Neural cell (in vitro differentiated cells): ENCODE measurements at regions not wholly inside any gene's neighbourhood (a gene's known extent, or its start where the extent isn't known, plus 50 kb on each side); places are given as distances from the start of the nearest gene placed in this dataset.
"Not testable (repeated sequence)": the region's sequence is repeated elsewhere in the genome, so short reads cannot be mapped to it uniquely, and the experiment has no call there.

ENCODE experiments used
- H2AFZ ChIP-seq: fragments of 200-600, 300-800 bp; sonication (generic), shearing (Covaris generic); 2 replicates; pipeline ENCODE4 v1.6.0; 2014; ENCODE audit warnings: low read depth, mild to moderate bottlenecking, antibody characterized with exemption, low read length, moderate library complexity
- H3F3A ChIP-seq: fragments of 200-600 bp; shearing (Covaris generic); 2 replicates; pipeline ENCODE4 v1.6.1; 2016; ENCODE audit warnings: mild to moderate bottlenecking, moderate library complexity, mixed read lengths, antibody characterized with exemption, low read length; ENCODE audit not compliant: insufficient read depth, poor library complexity, severe bottlenecking
- H3K27ac ChIP-seq: fragments of 200-600, 300-800 bp; sonication (generic), shearing (Covaris generic); 2 replicates; pipeline ENCODE4 v1.5.1; 2014; ENCODE audit warnings: mild to moderate bottlenecking, low read length, moderate library complexity
- H3K27me3 ChIP-seq: fragments of 300-800, 200-600 bp; sonication (generic), shearing (Covaris generic); 2 replicates; pipeline ENCODE4 v1.6.0; 2014; ENCODE audit warnings: mild to moderate bottlenecking, low read depth, low read length, moderate library complexity; ENCODE audit not compliant: insufficient read depth
- H3K36me3 ChIP-seq: fragments of 300-800, 200-600 bp; sonication (generic), shearing (Covaris generic); 2 replicates; pipeline ENCODE4 v1.5.1; 2014; ENCODE audit warnings: mild to moderate bottlenecking, antibody characterized with exemption, low read length, moderate library complexity; ENCODE audit not compliant: insufficient read depth
- H3K4me2 ChIP-seq: fragments of 300-800, 200-600 bp; sonication (generic), shearing (Covaris generic); 2 replicates; pipeline ENCODE4 v1.6.0; 2014; ENCODE audit warnings: mild to moderate bottlenecking, low read length
- H3K4me3 ChIP-seq: fragments of 300-800, 200-600 bp; sonication (generic), shearing (Covaris generic); 2 replicates; pipeline ENCODE4 v1.5.1; 2014; ENCODE audit warnings: mild to moderate bottlenecking, low read length, moderate library complexity
- H3K79me2 ChIP-seq: fragments of 200-600 bp; shearing (Covaris generic); replicated peaks from 2 replicates; pipeline ENCODE4 v1.6.0; 2014; ENCODE audit warnings: mild to moderate bottlenecking, low read length, moderate library complexity; ENCODE audit not compliant: insufficient read depth
- H3K9ac ChIP-seq: fragments of 300-800, 200-600 bp; sonication (generic), shearing (Covaris generic); 2 replicates; pipeline ENCODE4 v1.6.1; 2016; ENCODE audit warnings: mild to moderate bottlenecking, low read length, mixed read lengths
- H3K9me2 ChIP-seq: fragments of 200-600 bp; shearing (Covaris generic); 2 replicates; pipeline ENCODE4 v1.6.1; 2016; ENCODE audit warnings: mild to moderate bottlenecking, low read length, mixed read lengths; ENCODE audit not compliant: insufficient read depth
- H3K9me3 ChIP-seq: fragments of 200-600, 300-800 bp; sonication (generic), shearing (Covaris generic); 2 replicates; pipeline ENCODE4 v1.6.1; 2016; ENCODE audit warnings: mild to moderate bottlenecking, mixed run types, low read length, moderate library complexity, mixed read lengths
- H4K20me1 ChIP-seq: fragments of 200-600 bp; shearing (Covaris generic); 2 replicates; pipeline ENCODE4 v1.6.1; 2016; ENCODE audit warnings: mild to moderate bottlenecking, mixed run types; ENCODE audit not compliant: insufficient read depth
- CTCF ChIP-seq: fragments of 450-650 bp; IDR thresholded peaks from 2 replicates; pipeline ENCODE4 v1.5.1; 2014; ENCODE audit warnings: antibody characterized with exemption, mild to moderate bottlenecking, moderate library complexity; ENCODE audit not compliant: poor library complexity, severe bottlenecking
- EP300 ChIP-seq: fragments of 450-650 bp; conservative IDR thresholded peaks from 2 replicates; pipeline ENCODE4 v1.6.1; 2014; ENCODE audit warnings: antibody characterized with exemption, mild to moderate bottlenecking, moderate library complexity; ENCODE audit not compliant: poor library complexity, severe bottlenecking
- EZH2 ChIP-seq: fragments of 200-600, 300-800 bp; shearing (Covaris generic), sonication (generic); IDR thresholded peaks from 2 replicates; pipeline ENCODE4 v1.6.1; 2014; ENCODE audit warnings: antibody characterized with exemption, low read length, borderline replicate concordance, mild to moderate bottlenecking; ENCODE audit not compliant: insufficient read depth, poor library complexity, severe bottlenecking
- MXI1 ChIP-seq: fragments of 450-650 bp; conservative IDR thresholded peaks from 2 replicates; pipeline ENCODE4 v1.6.1; 2014; ENCODE audit warnings: antibody characterized with exemption, mild to moderate bottlenecking; ENCODE audit not compliant: poor library complexity, severe bottlenecking
- POLR2AphosphoS5 ChIP-seq: IDR thresholded peaks from 2 replicates; pipeline ENCODE4 v1.6.1; 2012
- RAD21 ChIP-seq: fragments of 450-650 bp; conservative IDR thresholded peaks from 2 replicates; pipeline ENCODE4 v1.6.1; 2014; ENCODE audit warnings: antibody characterized with exemption, mild to moderate bottlenecking, moderate library complexity
- SMC3 ChIP-seq: fragments of 450-650 bp; conservative IDR thresholded peaks from 2 replicates; pipeline ENCODE4 v1.6.1; 2014; ENCODE audit warnings: antibody characterized with exemption, mild to moderate bottlenecking, moderate library complexity; ENCODE audit not compliant: poor library complexity
- TAF1 ChIP-seq: IDR thresholded peaks from 2 replicates; pipeline ENCODE4 v1.6.1; 2012; ENCODE audit warnings: low read depth
- TF ChIP-seq, protein P1 (sequence below): IDR thresholded peaks from 2 replicates; pipeline ENCODE4 v1.6.1; 2012; ENCODE audit warnings: borderline replicate concordance

DNA sequence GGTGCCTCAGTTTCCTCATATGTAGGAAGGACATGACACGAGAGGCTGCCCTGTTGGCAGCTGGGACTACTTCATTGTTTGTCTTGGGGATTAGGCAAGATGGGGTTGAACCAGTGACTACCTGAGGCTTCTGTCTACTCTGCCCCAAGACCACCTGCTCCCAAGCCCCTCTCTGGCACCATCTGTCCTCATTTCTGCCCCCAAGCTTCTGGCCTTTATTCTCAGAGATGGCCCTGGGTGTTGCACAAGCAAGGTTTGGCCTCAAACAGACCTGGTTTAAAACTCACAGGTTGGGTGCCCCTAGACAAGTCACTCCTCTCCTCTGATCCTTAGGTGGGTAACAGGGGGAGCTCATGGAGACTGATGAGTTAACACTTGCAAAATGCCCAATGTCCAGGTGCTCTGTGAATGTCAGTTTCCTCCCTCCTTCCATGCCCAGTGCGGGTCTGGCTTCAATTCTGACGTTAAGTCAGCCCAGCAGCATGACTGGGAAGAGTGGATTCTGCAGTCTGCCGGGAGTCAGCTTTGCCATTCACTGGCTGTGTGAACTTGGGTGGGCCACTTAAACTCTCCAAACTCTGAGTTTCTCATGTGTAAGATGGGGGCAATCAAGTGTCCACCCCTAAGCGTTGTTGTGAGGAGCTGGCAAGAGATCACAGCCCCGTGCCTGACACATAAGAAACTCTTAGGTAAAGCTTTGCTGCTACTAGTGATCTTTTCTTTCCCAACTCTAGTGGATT is 84.5 kb upstream of the TOX2 start:
- Histone ChIP-seq H3K4me2 (no peak overlapping the region), H3K9me3 (no peaks in the 10 kb centered on the region), H3K27me3 (no peaks in the 10 kb centered on the region), H2AFZ (no peak overlapping the region), H4K20me1 (no peaks in the 10 kb centered on the region), H3K4me3 (no peak overlapping the region), H3K36me3 (no peaks in the 10 kb centered on the region), H3K9me2 (no peaks in the 10 kb centered on the region), H3K79me2 (no peaks in the 10 kb centered on the region), H3K9ac (no peak overlapping the region), H3F3A (no peaks in the 10 kb centered on the region), H3K27ac (no peak overlapping the region)
- no peak for TF ChIP-seq TAF1
- TF ChIP-seq POLR2AphosphoS5 = no peak
- TF ChIP-seq SMC3 = no peak
- TF ChIP-seq MXI1 = no peak
- TF ChIP-seq RAD21 = no peak
- no peak for TF ChIP-seq CTCF
- TF ChIP-seq EP300 = no peak
- no peak for TF ChIP-seq EZH2
- TF ChIP-seq, protein P1, sequence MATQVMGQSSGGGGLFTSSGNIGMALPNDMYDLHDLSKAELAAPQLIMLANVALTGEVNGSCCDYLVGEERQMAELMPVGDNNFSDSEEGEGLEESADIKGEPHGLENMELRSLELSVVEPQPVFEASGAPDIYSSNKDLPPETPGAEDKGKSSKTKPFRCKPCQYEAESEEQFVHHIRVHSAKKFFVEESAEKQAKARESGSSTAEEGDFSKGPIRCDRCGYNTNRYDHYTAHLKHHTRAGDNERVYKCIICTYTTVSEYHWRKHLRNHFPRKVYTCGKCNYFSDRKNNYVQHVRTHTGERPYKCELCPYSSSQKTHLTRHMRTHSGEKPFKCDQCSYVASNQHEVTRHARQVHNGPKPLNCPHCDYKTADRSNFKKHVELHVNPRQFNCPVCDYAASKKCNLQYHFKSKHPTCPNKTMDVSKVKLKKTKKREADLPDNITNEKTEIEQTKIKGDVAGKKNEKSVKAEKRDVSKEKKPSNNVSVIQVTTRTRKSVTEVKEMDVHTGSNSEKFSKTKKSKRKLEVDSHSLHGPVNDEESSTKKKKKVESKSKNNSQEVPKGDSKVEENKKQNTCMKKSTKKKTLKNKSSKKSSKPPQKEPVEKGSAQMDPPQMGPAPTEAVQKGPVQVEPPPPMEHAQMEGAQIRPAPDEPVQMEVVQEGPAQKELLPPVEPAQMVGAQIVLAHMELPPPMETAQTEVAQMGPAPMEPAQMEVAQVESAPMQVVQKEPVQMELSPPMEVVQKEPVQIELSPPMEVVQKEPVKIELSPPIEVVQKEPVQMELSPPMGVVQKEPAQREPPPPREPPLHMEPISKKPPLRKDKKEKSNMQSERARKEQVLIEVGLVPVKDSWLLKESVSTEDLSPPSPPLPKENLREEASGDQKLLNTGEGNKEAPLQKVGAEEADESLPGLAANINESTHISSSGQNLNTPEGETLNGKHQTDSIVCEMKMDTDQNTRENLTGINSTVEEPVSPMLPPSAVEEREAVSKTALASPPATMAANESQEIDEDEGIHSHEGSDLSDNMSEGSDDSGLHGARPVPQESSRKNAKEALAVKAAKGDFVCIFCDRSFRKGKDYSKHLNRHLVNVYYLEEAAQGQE = no peak

DNA sequence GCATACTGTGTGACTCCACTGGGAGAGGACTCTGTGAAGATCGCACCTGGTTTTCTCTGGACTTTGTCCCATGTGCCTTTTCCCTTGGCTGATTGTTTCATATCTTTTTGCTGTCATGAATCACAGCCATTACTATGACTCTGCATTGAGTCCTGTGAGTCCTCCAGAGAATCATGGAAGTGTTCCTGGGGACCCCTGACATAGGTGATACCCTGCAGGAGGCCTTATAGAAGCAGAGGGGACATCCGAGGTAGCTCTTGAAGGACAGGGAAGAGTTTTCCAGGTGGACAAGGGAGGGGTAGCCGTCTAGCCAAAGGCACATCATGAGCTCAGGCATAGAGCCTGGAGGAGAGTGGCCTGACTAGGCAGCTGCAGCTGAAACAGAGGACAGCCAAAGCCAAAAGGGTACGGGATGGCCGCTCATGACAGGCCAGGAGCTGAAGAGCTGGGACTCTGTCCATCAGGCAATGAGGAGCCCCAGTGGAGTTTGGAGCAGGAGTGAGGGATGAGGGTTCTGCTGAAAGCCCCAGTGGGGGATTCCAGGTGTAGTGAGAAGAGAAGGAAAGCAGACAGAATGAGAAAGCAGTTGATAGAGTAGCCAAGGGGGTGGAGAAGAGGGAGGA is 86.6 kb upstream of the TOX2 start:
- Histone ChIP-seq H3K9me3 (no peaks in the 10 kb centered on the region), H3K9ac (no peak overlapping the region), H3K27ac (no peak overlapping the region), H3K79me2 (no peaks in the 10 kb centered on the region), H3K36me3 (no peaks in the 10 kb centered on the region), H3K4me3 (no peak overlapping the region), H4K20me1 (no peaks in the 10 kb centered on the region), H2AFZ (no peak overlapping the region), H3K9me2 (no peaks in the 10 kb centered on the region), H3F3A (no peaks in the 10 kb centered on the region), H3K27me3 (no peaks in the 10 kb centered on the region), H3K4me2 (no peak overlapping the region)
- TF ChIP-seq SMC3 (no peak), TAF1 (no peak), EP300 (no peak), CTCF (no peak), EZH2 (no peak), POLR2AphosphoS5 (no peak), RAD21 (no peak), MXI1 (no peak)
- TF ChIP-seq, protein P1 = no peak

GRCh38 chr20:43826943-43827342 is 87.7 kb upstream of the TOX2 start:
- not testable (repeated sequence) for H3K9me3 ChIP-seq, H3K79me2 ChIP-seq, H3K36me3 ChIP-seq, H3K27ac ChIP-seq, H2AFZ ChIP-seq, H3K9me2 ChIP-seq, H3K9ac ChIP-seq, H3K27me3 ChIP-seq, H3F3A ChIP-seq, H3K4me3 ChIP-seq, H4K20me1 ChIP-seq, H3K4me2 ChIP-seq
